Muscle layer of colon (tissue), 2 donors: ENCODE measurements at regions not wholly inside any gene's neighbourhood (a gene's known extent, or its start where the extent isn't known, plus 50 kb on each side); places are given as distances from the start of the nearest gene placed in this dataset.
"Not testable (repeated sequence)": the region's sequence is repeated elsewhere in the genome, so short reads cannot be mapped to it uniquely, and the experiment has no call there.

Source experiments
- H3K27ac ChIP-seq: one replicate; pipeline ENCODE4 v1.7.0; 2013; ENCODE audit warnings: low read depth, mild to moderate bottlenecking, low read length, moderate library complexity
- H3K27me3 ChIP-seq, 2 donors: one replicate each; pipeline ENCODE4 v1.7.0; 2013; ENCODE audit warnings: low read length in 2 of 2, mild to moderate bottlenecking in 2 of 2; ENCODE audit not compliant: insufficient read depth in 2 of 2, control insufficient read depth in 1 of 2
- H3K36me3 ChIP-seq: one replicate; pipeline ENCODE4 v1.7.0; 2013; ENCODE audit warnings: mild to moderate bottlenecking, low read length; ENCODE audit not compliant: insufficient read depth
- H3K4me1 ChIP-seq: one replicate; pipeline ENCODE4 v1.7.0; 2013; ENCODE audit warnings: mild to moderate bottlenecking, low read length; ENCODE audit not compliant: insufficient read depth
- H3K4me3 ChIP-seq, 2 donors: one replicate each; pipeline ENCODE4 v1.7.0; 2013; ENCODE audit warnings: low read length in 2 of 2, low read depth in 1 of 2, mild to moderate bottlenecking in 1 of 2, moderate library complexity in 1 of 2
- H3K9ac ChIP-seq: one replicate; pipeline ENCODE4 v1.7.0; 2013; ENCODE audit warnings: low read length
- H3K9me3 ChIP-seq: one replicate; pipeline ENCODE4 v1.7.0; 2013; ENCODE audit warnings: mild to moderate bottlenecking, low read length
- donor health status: abdominal sarcoma.
- donor health status: Adenocarcinoma of cecum.

DNA sequence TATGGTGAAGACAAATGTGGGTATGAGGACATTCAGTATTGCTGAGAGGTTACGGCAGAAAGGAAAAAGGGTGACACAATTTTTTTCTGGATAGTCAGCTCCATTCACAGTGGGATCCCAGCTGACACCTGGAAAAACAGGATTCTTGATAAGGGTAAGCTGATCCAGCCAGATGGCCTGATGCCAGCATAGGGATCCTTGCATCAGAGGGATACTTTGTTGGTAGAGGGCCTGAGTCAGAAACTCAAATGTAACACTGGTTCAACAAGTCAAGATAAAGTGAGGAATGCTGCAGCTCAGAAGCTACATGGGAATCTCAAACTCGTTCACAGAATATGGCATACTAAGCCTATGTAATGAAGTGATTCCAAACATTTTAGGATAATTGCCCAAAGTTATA, 726.7 kb downstream of the C4orf33 start:
- H3K27me3 ChIP-seq = no peaks in the 10 kb centered on the region
- no peaks in the 10 kb centered on the region for H3K4me1 ChIP-seq

DNA sequence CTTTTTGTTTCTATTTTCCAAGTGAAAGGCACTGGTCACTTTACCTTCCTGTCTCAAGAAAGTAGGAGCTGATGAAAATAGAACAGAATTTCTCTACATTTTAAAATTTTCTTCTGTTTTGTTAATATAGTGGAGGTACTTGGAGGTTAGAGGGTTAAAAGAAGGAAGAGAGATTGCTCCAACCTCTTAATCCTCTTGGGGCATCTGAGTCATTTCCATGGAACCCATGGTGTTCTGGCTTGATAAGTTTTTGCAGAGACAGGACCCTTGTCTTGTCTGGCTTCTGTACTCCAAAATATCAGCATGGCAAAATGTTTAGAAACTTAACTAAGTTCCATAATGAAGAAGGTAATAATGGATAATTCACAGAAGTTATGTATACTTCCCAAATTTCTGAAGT, 727.2 kb downstream of the C4orf33 start:
- Histone ChIP-seq H3K9ac (no peak overlapping the region), H3K36me3 (no peaks in the 10 kb centered on the region), H3K4me3 (no peak overlapping the region), H3K27me3 (no peaks in the 10 kb centered on the region), H3K27ac (no peak overlapping the region), H3K4me1 (no peaks in the 10 kb centered on the region), H3K9me3 (no peaks in the 10 kb centered on the region)

More for the DNA sequence above, 726.7 kb downstream of the C4orf33 start:
- Histone ChIP-seq H3K4me3 (no peak overlapping the region), H3K27ac (no peak overlapping the region), H3K9ac (no peak overlapping the region), H3K36me3 (no peaks in the 10 kb centered on the region), H3K9me3 (no peaks in the 10 kb centered on the region)

DNA sequence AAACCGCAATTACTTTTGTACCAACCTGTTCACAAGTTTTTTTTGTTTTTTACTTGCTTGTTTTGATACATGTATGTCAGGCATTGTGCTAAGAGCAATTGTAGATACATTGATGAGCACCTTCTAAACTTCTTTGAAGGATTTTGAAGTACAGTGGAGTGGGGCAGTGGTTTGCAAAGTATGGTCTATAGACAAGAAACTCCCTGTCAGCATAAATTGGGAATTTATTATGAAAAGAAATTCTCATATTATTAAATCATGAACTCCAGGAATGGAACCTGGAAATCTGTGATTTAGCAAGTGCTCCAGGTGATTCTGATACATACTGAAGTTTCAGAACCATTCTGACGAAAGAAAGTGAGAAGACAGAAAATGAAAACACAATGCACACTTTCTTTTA, 733.4 kb downstream of the C4orf33 start:
- Histone ChIP-seq H3K4me1 (no peaks in the 10 kb centered on the region), H3K27me3 (no peaks in the 10 kb centered on the region), H3K27ac (no peak overlapping the region), H3K9ac (no peak overlapping the region), H3K36me3 (no peaks in the 10 kb centered on the region), H3K9me3 (no peaks in the 10 kb centered on the region), H3K4me3 (no peak overlapping the region)

DNA sequence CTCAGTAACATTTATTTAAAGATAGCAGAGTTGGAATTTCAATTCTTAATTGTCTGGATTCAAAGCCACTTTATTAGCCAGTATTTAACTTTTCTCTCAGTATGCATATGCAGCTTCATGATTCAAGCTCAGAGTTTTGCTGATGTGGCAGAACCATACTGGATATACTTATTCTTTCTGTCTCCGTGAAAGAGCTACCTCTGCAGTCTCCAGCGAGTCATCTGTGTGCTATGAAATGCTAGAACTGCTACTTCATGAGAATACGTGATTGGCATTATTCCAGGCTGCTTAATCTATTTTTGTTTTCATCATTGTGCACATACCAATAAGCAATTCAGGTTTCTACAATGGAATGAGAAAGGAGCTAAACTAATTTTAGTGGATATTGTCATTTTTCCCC, 743.7 kb downstream of the C4orf33 start:
- Histone ChIP-seq H3K9me3 (no peaks in the 10 kb centered on the region), H3K27ac (no peak overlapping the region), H3K27me3 (no peaks in the 10 kb centered on the region), H3K36me3 (no peaks in the 10 kb centered on the region), H3K4me1 (no peaks in the 10 kb centered on the region), H3K9ac (no peak overlapping the region), H3K4me3 (no peak overlapping the region)

DNA sequence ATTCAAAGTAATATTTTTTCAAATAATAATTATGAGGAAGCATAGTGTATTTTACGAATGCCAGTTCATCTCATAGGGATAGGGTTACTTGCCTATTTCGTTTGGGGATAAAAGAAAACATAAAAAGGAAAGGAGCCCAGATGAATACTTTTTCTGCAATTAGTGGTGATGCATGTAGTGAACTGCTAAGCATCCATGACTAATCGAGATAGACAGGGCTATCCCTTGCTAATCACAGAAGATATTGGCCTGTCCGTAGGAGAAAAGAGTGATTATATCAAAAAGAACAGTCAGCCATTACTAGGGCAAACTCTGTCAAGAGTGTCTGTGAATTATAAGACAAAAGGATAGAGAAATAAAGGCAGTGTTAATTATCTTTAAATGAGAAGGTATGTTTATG, 746.1 kb downstream of the C4orf33 start:
- H3K9ac ChIP-seq = no peak overlapping the region

DNA sequence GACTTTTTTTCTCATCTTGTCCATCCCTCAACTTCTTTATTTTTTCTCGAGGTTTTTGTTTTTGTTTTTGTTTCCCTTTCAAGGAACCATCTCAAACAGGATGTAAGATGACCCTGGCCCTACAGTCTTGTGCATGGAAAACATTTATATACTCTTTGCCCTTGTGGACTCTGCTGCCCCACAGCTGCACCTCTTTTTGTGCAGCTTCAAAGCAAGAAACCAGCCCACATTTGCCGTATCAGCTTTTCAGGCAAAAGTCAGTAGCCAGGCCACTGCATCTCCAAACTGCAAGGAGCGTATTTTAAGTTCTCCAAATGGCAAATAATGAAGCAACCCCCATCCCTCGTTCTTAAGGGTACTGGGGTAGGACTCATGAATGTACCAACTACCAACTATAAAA, 756.5 kb downstream of the C4orf33 start:
- Histone ChIP-seq H3K9ac (no peak overlapping the region), H3K27me3 (no peaks in the 10 kb centered on the region), H3K4me1 (no peaks in the 10 kb centered on the region), H3K36me3 (no peaks in the 10 kb centered on the region), H3K4me3 (no peak overlapping the region), H3K27ac (no peak overlapping the region), H3K9me3 (no peaks in the 10 kb centered on the region)

More for the DNA sequence above, 746.1 kb downstream of the C4orf33 start:
- Histone ChIP-seq H3K4me1 (no peaks in the 10 kb centered on the region), H3K27ac (no peak overlapping the region), H3K4me3 (no peak overlapping the region), H3K36me3 (no peaks in the 10 kb centered on the region), H3K27me3 (no peaks in the 10 kb centered on the region), H3K9me3 (no peaks in the 10 kb centered on the region)

DNA sequence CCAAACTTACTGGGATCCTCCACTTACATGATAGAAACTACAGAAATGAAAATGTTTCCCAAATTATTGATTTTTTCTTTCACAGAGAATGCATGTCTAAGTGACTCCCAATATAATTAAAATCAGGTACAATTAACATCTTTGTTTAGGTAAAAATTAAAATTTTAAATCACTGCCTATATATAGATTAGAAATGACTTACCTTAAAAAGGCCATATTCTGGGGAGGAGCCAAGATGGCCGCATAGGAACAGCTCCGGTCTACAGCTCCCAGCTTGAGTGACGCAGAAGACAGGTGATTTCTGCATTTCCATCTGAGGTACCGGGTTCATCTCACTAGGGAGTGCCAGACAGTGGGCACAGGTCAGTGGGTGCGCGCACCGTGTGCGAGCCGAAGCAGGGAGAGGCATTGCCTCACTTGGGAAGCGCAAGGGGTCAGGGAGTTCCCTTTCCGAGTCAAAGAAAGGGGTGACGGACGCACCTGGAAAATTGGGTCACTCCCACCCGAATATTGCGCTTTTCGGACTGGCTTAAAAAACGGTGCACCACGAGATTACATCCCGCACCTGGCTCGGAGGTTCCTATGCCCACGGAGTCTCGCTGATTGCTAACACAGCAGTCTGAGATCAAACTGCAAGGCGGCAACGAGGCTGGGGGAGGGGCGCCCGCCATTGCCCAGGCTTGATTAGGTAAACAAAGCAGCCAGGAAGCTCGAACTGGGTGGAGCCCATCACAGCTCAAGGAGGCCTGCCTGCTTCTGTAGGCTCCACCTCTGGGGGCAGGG, 757.9 kb downstream of the C4orf33 start:
- not testable (repeated sequence) for H3K4me3 ChIP-seq, H3K27me3 ChIP-seq, H3K36me3 ChIP-seq

DNA sequence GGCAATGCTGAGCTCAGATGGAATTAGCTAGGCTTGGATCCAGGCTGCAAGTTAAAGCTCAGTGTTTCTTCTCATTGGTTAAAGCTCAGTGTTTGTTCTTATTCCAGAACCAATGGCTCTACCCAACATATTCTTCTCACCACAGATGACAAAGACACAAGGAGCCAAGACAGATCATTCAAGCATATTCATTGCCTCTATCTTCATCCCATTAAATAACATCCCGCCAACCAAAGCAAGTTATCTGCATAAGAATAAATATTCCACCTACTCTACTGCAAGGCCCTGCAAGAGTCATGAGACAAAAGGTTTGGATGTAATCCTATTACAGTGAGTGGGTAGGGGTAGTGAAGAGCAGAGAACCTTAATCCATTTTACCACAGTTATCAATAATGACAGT, 766.5 kb downstream of the C4orf33 start:
- Histone ChIP-seq H3K9me3 (no peaks in the 10 kb centered on the region), H3K36me3 (no peaks in the 10 kb centered on the region), H3K27ac (no peak overlapping the region), H3K9ac (no peak overlapping the region), H3K4me3 (no peak overlapping the region), H3K4me1 (no peaks in the 10 kb centered on the region), H3K27me3 (no peaks in the 10 kb centered on the region)

More for the DNA sequence above, 757.9 kb downstream of the C4orf33 start:
- H3K9ac ChIP-seq, H3K27ac ChIP-seq, H3K4me1 ChIP-seq, H3K9me3 ChIP-seq: not testable (repeated sequence)

DNA sequence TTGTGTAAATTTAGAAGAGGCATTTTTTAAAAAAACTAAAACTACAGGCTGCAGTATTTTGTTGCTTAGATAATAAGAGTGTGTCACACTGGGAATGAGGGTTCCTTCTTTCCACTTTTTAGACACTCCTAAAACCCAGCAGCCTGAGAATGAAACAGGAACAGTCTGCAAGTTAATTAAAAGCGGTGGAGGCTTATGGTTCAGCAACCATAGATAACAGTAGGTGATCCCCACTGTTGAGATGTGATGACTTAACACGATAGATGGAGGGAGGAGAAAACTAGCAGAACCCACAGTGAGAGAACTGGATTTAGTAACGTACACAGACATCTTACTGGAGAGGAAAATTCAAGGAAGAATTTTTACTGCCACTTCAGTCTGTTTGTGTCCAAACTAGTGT, 767.3 kb downstream of the C4orf33 start:
- H3K27me3 ChIP-seq = no peaks in the 10 kb centered on the region
- H3K4me3 ChIP-seq = no peak overlapping the region
- H3K4me1 ChIP-seq = no peaks in the 10 kb centered on the region

DNA sequence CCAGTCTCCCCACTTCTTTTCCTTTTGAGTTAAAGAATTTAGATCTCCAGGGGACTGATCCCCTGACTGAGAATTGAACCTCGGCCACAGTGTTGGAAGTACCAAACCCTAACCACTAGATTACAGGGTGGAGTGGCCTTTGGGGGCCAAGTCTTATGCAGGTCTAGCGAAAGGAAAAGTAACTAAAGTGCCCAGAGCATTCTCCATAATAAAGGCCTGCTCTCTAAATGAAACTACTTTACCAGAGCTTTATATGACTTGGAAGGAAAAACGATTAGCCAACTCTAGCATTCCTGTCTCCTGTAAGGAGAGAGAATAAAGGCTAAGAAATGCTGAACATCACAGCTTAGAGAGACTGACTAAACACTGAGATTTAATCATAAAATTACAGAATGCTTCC, 788.0 kb downstream of the C4orf33 start:
- no peaks in the 10 kb centered on the region for H3K4me1 ChIP-seq
- no peaks in the 10 kb centered on the region for H3K36me3 ChIP-seq
- no peak overlapping the region for H3K4me3 ChIP-seq
- H3K27ac ChIP-seq = no peak overlapping the region
- H3K9ac ChIP-seq = no peak overlapping the region
- H3K27me3 ChIP-seq = no peaks in the 10 kb centered on the region
- H3K9me3 ChIP-seq = no peaks in the 10 kb centered on the region

More for the DNA sequence above, 767.3 kb downstream of the C4orf33 start:
- Histone ChIP-seq H3K27ac (no peak overlapping the region), H3K9ac (no peak overlapping the region), H3K36me3 (no peaks in the 10 kb centered on the region), H3K9me3 (no peaks in the 10 kb centered on the region)

DNA sequence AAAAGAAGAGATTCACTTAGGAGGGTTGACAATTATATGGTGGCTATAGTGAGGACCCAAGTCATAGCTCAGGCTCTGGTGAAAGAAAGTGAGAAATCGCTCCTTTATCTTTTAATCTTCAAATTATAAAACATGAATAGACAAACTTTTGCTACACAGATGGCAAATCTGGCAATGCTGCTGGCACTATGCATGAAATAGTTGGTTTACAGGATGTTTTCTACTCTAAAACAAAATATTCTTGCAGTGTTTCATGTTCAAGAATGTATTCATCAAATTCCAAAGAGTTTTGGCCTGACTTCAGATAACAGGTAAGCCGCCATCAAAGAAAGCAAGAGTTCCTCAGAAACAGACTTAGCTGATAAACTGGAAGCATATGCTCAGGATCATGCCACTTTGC, 801.2 kb downstream of the C4orf33 start:
- no peak overlapping the region for H3K27ac ChIP-seq
- H3K4me3 ChIP-seq = no peak overlapping the region
- no peak overlapping the region for H3K9ac ChIP-seq
- H3K4me1 ChIP-seq = no peaks in the 10 kb centered on the region
- no peaks in the 10 kb centered on the region for H3K36me3 ChIP-seq
- H3K9me3 ChIP-seq = no peaks in the 10 kb centered on the region
- no peaks in the 10 kb centered on the region for H3K27me3 ChIP-seq

DNA sequence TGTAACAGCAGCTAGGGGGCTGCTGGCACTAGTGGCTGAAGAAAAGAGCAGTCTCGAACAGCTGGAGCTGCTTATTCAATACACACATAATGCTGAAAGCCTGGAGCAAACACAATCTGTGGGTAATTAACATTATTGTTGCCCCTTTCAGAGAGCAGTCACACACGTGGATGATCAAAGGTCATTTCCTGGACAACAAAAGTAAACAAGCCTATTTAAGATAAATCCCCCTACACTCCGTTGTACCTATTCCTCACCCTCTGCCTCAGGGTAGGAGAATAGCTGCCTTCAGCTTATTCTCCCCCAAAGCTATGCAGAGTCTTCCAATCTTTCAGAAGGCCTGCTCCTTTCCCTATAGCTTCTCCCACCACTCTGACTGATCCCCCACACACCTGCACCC, 803.9 kb downstream of the C4orf33 start:
- Histone ChIP-seq H3K36me3 (no peaks in the 10 kb centered on the region), H3K4me1 (no peaks in the 10 kb centered on the region), H3K27ac (no peak overlapping the region), H3K27me3 (no peaks in the 10 kb centered on the region), H3K9me3 (no peaks in the 10 kb centered on the region), H3K4me3 (no peak overlapping the region), H3K9ac (no peak overlapping the region)
